ENCODE measurements at regions not wholly inside any gene's neighbourhood (a gene's known extent, or its start where the extent isn't known, plus 50 kb on each side); places are given as distances from the start of the nearest gene placed in this dataset.
"Not testable (repeated sequence)": the region's sequence is repeated elsewhere in the genome, so short reads cannot be mapped to it uniquely, and the experiment has no call there.

DNA sequence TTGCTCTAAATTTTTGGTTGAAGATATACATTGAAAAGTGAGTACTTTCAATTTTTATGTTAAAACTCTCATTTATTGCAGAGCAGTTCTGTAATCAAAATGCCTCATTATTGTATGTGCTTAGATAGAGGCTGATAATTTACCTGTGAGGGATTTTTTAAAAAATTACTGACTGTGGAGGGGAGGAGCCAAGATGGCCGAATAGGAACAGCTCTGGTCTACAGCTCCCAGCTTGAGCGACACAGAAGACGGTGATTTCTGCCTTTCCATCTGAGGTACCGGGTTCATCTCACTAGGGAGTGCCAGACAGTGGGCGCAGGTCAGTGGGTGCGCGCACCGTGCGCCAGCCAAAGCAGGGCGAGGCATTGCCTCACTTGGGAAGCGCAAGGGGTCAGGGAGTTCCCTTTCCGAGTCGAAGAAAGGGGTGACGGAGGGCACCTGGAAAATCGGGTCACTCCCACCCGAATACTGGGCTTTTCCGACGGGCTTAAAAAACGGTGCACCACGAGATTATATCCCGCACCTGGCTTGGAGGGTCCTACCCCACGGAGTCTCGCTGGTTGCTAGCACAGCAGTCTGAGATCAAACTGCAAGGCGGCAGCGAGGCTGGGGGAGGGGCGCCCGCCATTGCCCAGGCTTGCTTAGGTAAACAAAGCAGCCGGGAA is 89.4 kb downstream of the DDX11 start:
- not testable (repeated sequence) for DNase-seq (ENCODE audit: low read depth); H3K4me3 ChIP-seq (ENCODE audit: low read length)

DNA sequence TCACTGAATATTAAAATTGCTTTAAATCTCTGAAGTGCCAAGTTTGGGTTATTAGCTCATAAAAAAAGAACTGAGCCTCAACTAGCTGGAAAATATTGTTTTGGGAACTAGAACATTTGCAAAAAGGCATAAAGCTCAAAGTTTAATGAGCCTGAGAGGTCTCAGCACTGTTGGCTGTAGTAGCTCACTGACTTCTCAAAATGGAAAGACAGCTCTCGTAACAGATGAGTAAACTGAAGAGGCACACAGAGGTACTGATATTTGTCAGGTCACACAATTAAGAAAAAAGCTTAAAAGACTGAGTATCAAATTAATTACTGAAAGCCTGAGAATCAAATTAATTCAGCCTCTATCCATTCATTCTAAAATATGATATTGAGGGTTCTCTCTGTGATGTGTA is 100.6 kb downstream of the DDX11 start:
- not testable (repeated sequence) for DNase-seq (ENCODE audit: low read depth)

GRCh38 chr12:31177514-31177913 is 103.9 kb downstream of the DDX11 start:
- not testable (repeated sequence) for H3K4me3 ChIP-seq (ENCODE audit: low read length); DNase-seq (ENCODE audit: low read depth)

More for the DNA sequence above, 100.6 kb downstream of the DDX11 start:
- H3K4me3 ChIP-seq (ENCODE audit: low read length): not testable (repeated sequence)

GRCh38 chr12:31178875-31179274 is 105.2 kb downstream of the DDX11 start:
- not testable (repeated sequence) for DNase-seq (ENCODE audit: low read depth); H3K4me3 ChIP-seq (ENCODE audit: low read length)

- not testable (repeated sequence) for H3K4me3 ChIP-seq (ENCODE audit: low read length); DNase-seq (ENCODE audit: low read depth)
These were observed 106.1 kb downstream of the DDX11 start for GRCh38 chr12:31179627-31180237.

- DNase-seq (ENCODE audit: low read depth); H3K4me3 ChIP-seq (ENCODE audit: low read length): not testable (repeated sequence)
These were observed 108.9 kb downstream of the DDX11 start for GRCh38 chr12:31182571-31182970.

- not testable (repeated sequence) for DNase-seq (ENCODE audit: low read depth); H3K4me3 ChIP-seq (ENCODE audit: low read length)
These were observed 109.4 kb downstream of the DDX11 start for GRCh38 chr12:31183107-31183506.

DNA sequence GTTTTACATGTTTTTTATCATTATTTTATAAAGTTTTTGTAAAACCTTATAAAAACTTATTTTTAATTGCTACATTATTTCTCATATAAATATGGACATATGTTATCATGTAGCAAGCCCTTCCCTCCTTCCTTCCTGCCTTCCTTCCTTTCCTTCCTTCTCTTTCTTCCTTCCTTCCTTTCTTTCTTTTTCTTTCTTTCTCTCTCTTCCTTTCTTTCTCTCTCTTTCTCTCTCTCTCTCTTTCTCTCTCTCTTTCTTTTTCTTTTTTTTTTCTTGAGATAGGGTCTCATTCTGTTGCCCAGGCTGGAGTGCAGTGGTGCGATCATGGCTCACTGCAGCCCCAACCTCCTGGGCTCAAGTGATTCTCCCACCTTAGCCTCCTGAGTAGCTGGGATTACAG is 110.2 kb downstream of the DDX11 start:
- not testable (repeated sequence) for H3K4me3 ChIP-seq (ENCODE audit: low read length); DNase-seq (ENCODE audit: low read depth)

GRCh38 chr12:31184667-31185066 is 111.0 kb downstream of the DDX11 start:
- not testable (repeated sequence) for DNase-seq (ENCODE audit: low read depth); H3K4me3 ChIP-seq (ENCODE audit: low read length)

DNA sequence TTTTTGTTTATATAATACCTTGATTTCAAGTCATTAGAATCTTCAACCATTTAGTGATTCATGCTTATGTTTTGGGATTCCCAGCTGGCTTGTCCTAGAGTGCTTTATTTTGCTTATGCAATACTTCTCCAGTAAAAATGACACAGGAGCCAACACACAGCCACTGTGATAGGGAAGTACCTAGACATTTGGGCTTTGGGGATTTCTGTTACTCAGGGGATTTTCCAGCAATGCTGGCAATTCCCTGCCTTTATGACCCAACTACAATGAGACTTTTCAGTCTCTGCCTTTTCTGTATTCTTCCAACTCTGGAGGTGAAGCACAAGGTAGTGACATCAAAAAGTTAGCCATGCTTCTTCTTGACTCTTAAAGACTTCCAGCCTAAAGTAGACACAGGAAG is 119.0 kb downstream of the DDX11 start:
- not testable (repeated sequence) for DNase-seq (ENCODE audit: low read depth); H3K4me3 ChIP-seq (ENCODE audit: low read length)

GRCh38 chr12:31195620-31196019 is 122.0 kb downstream of the DDX11 start:
- not testable (repeated sequence) for H3K4me3 ChIP-seq (ENCODE audit: low read length); DNase-seq (ENCODE audit: low read depth)

GRCh38 chr12:31199476-31199875 is 125.8 kb downstream of the DDX11 start:
- not testable (repeated sequence) for H3K4me3 ChIP-seq (ENCODE audit: low read length); DNase-seq (ENCODE audit: low read depth)

GRCh38 chr12:31201382-31201781 is 124.6 kb downstream of the SINHCAF start:
- TF ChIP-seq CTCF (conservative IDR thresholded peaks at IDR 0.05; ENCODE audit: low read length): no peak
- H3K4me3 ChIP-seq (ENCODE audit: low read length): no peak overlapping the region
- no peak for DNase-seq (ENCODE audit: low read depth)

- no peak overlapping the region for H3K4me3 ChIP-seq (ENCODE audit: low read length)
- DNase-seq (ENCODE audit: low read depth): no peak
- no peak for TF ChIP-seq CTCF (conservative IDR thresholded peaks at IDR 0.05; ENCODE audit: low read length)
These were observed 122.7 kb downstream of the SINHCAF start for GRCh38 chr12:31203261-31203660.
